CD8-positive, alpha-beta memory T cell (primary cell): ENCODE measurements at regions not wholly inside any gene's neighbourhood (a gene's known extent, or its start where the extent isn't known, plus 50 kb on each side); places are given as distances from the start of the nearest gene placed in this dataset.

ENCODE experiments used
- CTCF ChIA-PET: fragments of 350-600 bp; sonication (Branson Sonifier 250); formaldehyde crosslinking; loops from one replicate; lab custom pipeline; 2021; ENCODE audit warnings: antibody characterized with exemption; lab: Charles Lee
- POLR2A ChIA-PET: fragments of 350-600 bp; sonication (Branson Sonifier 250); formaldehyde crosslinking; loops from one replicate; lab custom pipeline; 2021; ENCODE audit warnings: antibody characterized with exemption; lab: Charles Lee
- DNase-seq, 5 donors: peaks; one replicate each; pipeline versions ENCODE4 v3.0.0 to v3.0.0-alpha.2; 2020 to 2022; ENCODE audit warnings: mixed read lengths in 1 of 5
- H3K27ac ChIP-seq: one replicate; pipeline ENCODE4 v1.7.0; 2013; ENCODE audit warnings: low read depth, mild to moderate bottlenecking, low read length, moderate library complexity
- H3K27me3 ChIP-seq: 2 replicates; pipeline ENCODE4 v1.7.0; 2013; ENCODE audit warnings: low read length, mild to moderate bottlenecking; ENCODE audit not compliant: insufficient read depth, poor library complexity, severe bottlenecking
- H3K36me3 ChIP-seq: 2 replicates; pipeline ENCODE4 v1.7.0; 2013; ENCODE audit warnings: mild to moderate bottlenecking, low read length, moderate library complexity; ENCODE audit not compliant: insufficient read depth
- H3K4me1 ChIP-seq: 2 replicates; pipeline ENCODE4 v1.7.0; 2013; ENCODE audit warnings: mild to moderate bottlenecking, low read length, moderate library complexity; ENCODE audit not compliant: insufficient read depth
- H3K4me3 ChIP-seq: 2 replicates; pipeline ENCODE4 v1.7.0; 2013; ENCODE audit warnings: mild to moderate bottlenecking, low read length
- H3K9me3 ChIP-seq: 2 replicates; pipeline ENCODE4 v1.7.0; 2013; ENCODE audit warnings: mild to moderate bottlenecking, low read length
- H3K27ac Mint-ChIP-seq, 8 donors: one replicate each; pipeline ENCODE4 v1.8.0; 2020 to 2021; ENCODE audit warnings: mixed read lengths in 8 of 8, mild to moderate bottlenecking in 6 of 8, inconsistent platforms in 3 of 8, moderate library complexity in 3 of 8
- H3K27me3 Mint-ChIP-seq, 2 donors: one replicate each; pipeline ENCODE4 v1.8.0; 2020 to 2021; ENCODE audit warnings: mixed read lengths in 2 of 2, mild to moderate bottlenecking in 1 of 2, moderate library complexity in 1 of 2
- H3K36me3 Mint-ChIP-seq, 3 donors: one replicate each; pipeline ENCODE4 v1.8.0; 2020 to 2021; ENCODE audit warnings: mixed read lengths in 3 of 3, inconsistent platforms in 1 of 3, mild to moderate bottlenecking in 1 of 3
- H3K4me1 Mint-ChIP-seq, 3 donors: one replicate each; pipeline ENCODE4 v1.8.0; 2020 to 2021; ENCODE audit warnings: mixed read lengths in 3 of 3, inconsistent platforms in 1 of 3, mild to moderate bottlenecking in 1 of 3
- H3K4me3 Mint-ChIP-seq, 7 donors: one replicate each; pipeline ENCODE4 v1.8.0; 2020 to 2021; ENCODE audit warnings: mixed read lengths in 7 of 7, mild to moderate bottlenecking in 6 of 7, moderate library complexity in 4 of 7, inconsistent platforms in 2 of 7
- H3K9me3 Mint-ChIP-seq, 5 donors: one replicate each; pipeline ENCODE4 v1.8.0; 2020 to 2022; ENCODE audit warnings: mixed read lengths in 5 of 5, mild to moderate bottlenecking in 3 of 5, moderate library complexity in 2 of 5, inconsistent platforms in 1 of 5

DNA sequence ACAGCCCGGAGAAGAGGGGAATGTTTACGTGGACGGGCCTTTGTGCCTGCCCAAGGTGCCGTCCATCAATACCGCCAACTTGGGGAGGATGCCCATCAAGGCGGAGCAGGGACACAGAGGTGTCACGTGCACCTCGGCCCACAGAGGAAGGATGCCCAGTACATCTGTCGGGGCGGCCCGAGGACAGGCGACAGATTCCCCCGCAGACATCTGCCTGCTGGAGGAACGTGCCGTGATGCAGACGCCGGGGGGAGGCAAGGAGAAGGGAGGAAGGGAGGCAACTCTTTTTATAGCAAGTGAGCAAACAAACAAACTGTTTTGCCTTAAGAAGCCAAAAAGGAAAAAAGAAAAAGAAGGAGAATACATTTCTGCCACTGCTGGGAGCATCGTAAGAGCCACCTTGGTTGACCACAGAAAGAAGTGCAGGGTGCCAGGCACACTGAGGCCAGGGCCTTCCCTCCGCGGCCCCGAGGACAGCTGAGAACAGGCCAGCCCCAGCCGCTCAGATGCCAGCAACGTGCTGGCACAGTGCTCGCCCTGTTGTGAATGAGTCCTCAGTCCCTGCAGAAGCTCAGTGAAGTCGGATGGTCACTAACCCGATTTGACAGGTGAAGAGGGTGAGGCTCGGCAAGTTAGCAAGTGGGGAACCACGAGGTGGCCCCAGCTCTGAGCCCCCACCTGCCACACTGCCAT is 146.4 kb downstream of the RBFOX3 start:
- no peak overlapping the region for H3K4me3 Mint-ChIP-seq
- ChIA-PET CTCF (no interaction called here), POLR2A (no interaction called here)
- no peaks in the 10 kb centered on the region for H3K4me1 Mint-ChIP-seq
- Histone ChIP-seq H3K4me3 (no peak overlapping the region), H3K27me3 (peaks cover 7% of the 10 kb centered on the region), H3K27ac (no peak overlapping the region), H3K9me3 (no peaks in the 10 kb centered on the region), H3K4me1 (no peaks in the 10 kb centered on the region), H3K36me3 (no peaks in the 10 kb centered on the region)
- H3K27me3 Mint-ChIP-seq: peaks cover 6 to 7% of the 10 kb centered on the region in 2 donors
- no peak overlapping the region for H3K27ac Mint-ChIP-seq
- no peak for DNase-seq
- H3K36me3 Mint-ChIP-seq: no peaks in the 10 kb centered on the region
- no peaks in the 10 kb centered on the region for H3K9me3 Mint-ChIP-seq

DNA sequence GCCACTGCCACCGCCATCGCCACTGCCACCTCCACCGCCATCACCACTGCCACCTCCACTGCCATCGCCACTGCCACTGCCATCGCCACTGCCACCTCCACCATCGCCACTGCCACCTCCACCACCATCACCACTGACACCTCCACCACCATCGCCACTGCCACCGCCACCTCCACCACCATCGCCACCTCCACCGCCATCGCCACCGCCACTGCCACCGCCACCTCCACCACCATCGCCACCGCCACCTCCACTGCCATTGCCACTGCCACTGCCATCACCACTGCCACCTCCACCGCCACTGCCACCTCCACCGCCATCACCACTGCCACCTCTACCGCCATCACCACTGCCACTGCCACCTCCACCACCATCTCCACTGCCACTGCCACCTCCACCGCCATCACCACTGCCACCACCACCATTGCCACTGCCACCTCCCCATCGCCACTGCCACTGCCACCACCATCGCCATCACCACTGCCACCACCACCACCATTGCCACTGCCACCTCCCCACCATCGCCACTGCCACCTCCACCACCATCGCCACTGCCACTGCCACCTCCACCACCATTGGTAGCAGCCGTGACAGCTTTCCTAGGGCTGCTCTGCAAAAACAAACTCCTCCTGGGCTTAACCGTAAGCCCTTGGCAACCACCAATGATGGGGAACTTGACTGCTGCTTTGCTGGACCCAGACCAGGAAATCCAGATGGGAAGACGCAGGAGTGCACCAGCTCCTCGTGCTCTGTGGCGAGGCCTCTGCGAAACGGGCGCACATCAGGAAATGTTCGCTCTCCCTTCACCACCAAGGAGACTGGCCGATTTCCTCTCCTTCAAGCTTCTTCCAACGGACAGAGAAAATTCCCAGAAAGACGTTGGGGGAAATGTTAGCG is 147.2 kb downstream of the RBFOX3 start:
- Mint-ChIP-seq H3K9me3 (no peaks in the 10 kb centered on the region), H3K27ac (no peak overlapping the region), H3K36me3 (no peaks in the 10 kb centered on the region), H3K4me3 (no peak overlapping the region), H3K4me1 (no peaks in the 10 kb centered on the region), H3K27me3 (peaks cover 6 to 7% of the 10 kb centered on the region in 2 donors)
- Histone ChIP-seq H3K27ac (no peak overlapping the region), H3K9me3 (no peaks in the 10 kb centered on the region), H3K36me3 (no peaks in the 10 kb centered on the region), H3K4me1 (no peaks in the 10 kb centered on the region), H3K4me3 (no peak overlapping the region), H3K27me3 (peaks cover 7% of the 10 kb centered on the region)
- no peak for DNase-seq
- ChIA-PET POLR2A (no interaction called here), CTCF (no interaction called here)

DNA sequence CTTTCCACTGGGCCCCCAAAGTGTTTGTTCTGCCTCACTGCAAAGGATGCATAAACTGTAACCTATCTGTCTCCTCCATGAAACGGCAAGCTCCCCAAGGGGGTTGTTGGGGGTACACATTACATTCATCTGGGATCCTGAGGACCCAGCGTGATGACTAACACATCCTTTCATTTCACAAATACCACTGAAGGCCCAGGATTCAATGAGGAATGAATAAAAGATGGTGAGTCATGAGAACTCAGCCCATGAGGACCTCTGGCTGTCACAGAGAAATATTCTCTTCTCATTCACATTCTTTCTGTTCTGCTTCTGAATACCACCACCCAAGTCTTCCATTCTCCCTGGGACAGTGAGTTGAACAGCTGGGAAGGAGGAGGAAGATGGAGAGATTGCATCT is 149.8 kb downstream of the RBFOX3 start:
- no peak overlapping the region for H3K27ac ChIP-seq
- CTCF ChIA-PET: no interaction called here
- Mint-ChIP-seq H3K4me1 (no peaks in the 10 kb centered on the region), H3K27me3 (peaks cover 10 to 11% of the 10 kb centered on the region in 2 donors), H3K9me3 (no peaks in the 10 kb centered on the region), H3K27ac (no peak overlapping the region), H3K4me3 (no peak overlapping the region), H3K36me3 (no peaks in the 10 kb centered on the region)
- no peak overlapping the region for H3K4me3 ChIP-seq
- POLR2A ChIA-PET: no interaction called here
- no peaks in the 10 kb centered on the region for H3K27me3 ChIP-seq
- no peak for DNase-seq
- H3K9me3 ChIP-seq: no peaks in the 10 kb centered on the region
- no peaks in the 10 kb centered on the region for H3K36me3 ChIP-seq
- no peaks in the 10 kb centered on the region for H3K4me1 ChIP-seq

GRCh38 chr17:79459846-79460245 is 151.0 kb downstream of the RBFOX3 start:
- Histone ChIP-seq H3K4me1 (no peaks in the 10 kb centered on the region), H3K36me3 (no peaks in the 10 kb centered on the region), H3K27ac (no peak overlapping the region), H3K9me3 (no peaks in the 10 kb centered on the region), H3K4me3 (no peak overlapping the region), H3K27me3 (no peaks in the 10 kb centered on the region)
- Mint-ChIP-seq H3K4me1 (no peaks in the 10 kb centered on the region), H3K27ac (no peak overlapping the region), H3K9me3 (peaks cover 0 to 2% (median 0%) of the 10 kb centered on the region in 5 donors), H3K36me3 (no peaks in the 10 kb centered on the region), H3K4me3 (no peak overlapping the region), H3K27me3 (peaks cover 11 to 16% of the 10 kb centered on the region in 2 donors)
- DNase-seq: no peak
- CTCF ChIA-PET: no interaction called here
- POLR2A ChIA-PET: no interaction called here

- POLR2A ChIA-PET: no interaction called here
- Mint-ChIP-seq H3K9me3 (peaks cover 0 to 2% (median 0%) of the 10 kb centered on the region in 5 donors), H3K4me1 (no peaks in the 10 kb centered on the region), H3K27ac (no peak overlapping the region), H3K4me3 (no peak overlapping the region), H3K27me3 (peaks cover 13 to 20% of the 10 kb centered on the region in 2 donors), H3K36me3 (no peaks in the 10 kb centered on the region)
- CTCF ChIA-PET: no interaction called here
- H3K9me3 ChIP-seq: no peaks in the 10 kb centered on the region
- H3K27me3 ChIP-seq: no peaks in the 10 kb centered on the region
- H3K4me3 ChIP-seq: no peak overlapping the region
- H3K36me3 ChIP-seq: no peaks in the 10 kb centered on the region
- DNase-seq: no peak
- H3K27ac ChIP-seq: no peak overlapping the region
- H3K4me1 ChIP-seq: no peaks in the 10 kb centered on the region
Observed at GRCh38 chr17:79459003-79459655, 151.7 kb downstream of the RBFOX3 start.

- CTCF ChIA-PET: no interaction called here
- POLR2A ChIA-PET: no interaction called here
- no peaks in the 10 kb centered on the region for H3K9me3 ChIP-seq
- H3K36me3 ChIP-seq: no peaks in the 10 kb centered on the region
- H3K36me3 Mint-ChIP-seq: no peaks in the 10 kb centered on the region
- H3K27me3 Mint-ChIP-seq: peaks cover 13 to 26% of the 10 kb centered on the region in 2 donors
- H3K27ac Mint-ChIP-seq: no peak overlapping the region
- no peak for DNase-seq
- H3K27me3 ChIP-seq: no peaks in the 10 kb centered on the region
- no peak overlapping the region for H3K4me3 ChIP-seq
- H3K4me1 Mint-ChIP-seq: no peaks in the 10 kb centered on the region
- no peak overlapping the region for H3K27ac ChIP-seq
- no peaks in the 10 kb centered on the region for H3K4me1 ChIP-seq
- H3K4me3 Mint-ChIP-seq: no peak overlapping the region
- peaks cover 0 to 2% (median 0%) of the 10 kb centered on the region in 5 donors for H3K9me3 Mint-ChIP-seq
Observed at GRCh38 chr17:79458356-79458755, 152.5 kb downstream of the RBFOX3 start.

DNA sequence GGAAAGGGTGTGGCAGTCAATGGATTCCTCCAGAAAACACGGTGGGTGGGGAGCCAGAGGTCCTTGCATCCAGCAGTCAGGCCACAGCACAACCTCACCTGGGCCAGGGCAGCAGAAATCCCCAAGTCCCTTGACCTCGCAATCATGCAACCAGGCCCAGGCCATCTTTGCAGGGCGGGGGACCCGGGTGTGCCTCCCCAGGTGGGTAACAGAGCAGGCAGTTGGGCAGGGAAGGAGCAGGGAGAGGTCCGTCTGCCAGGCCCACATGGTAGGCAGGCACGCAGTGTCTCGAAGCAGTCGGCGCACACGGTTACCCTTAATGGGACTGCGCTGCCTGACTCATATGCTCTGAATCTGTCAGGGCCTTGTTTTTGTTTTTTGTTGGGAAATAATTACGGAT is 153.0 kb downstream of the RBFOX3 start:
- Mint-ChIP-seq H3K9me3 (peaks cover 0 to 2% (median 0%) of the 10 kb centered on the region in 5 donors), H3K27me3 (peaks cover 13 to 26% of the 10 kb centered on the region in 2 donors), H3K4me1 (no peaks in the 10 kb centered on the region), H3K4me3 (no peak overlapping the region), H3K36me3 (no peaks in the 10 kb centered on the region), H3K27ac (no peak overlapping the region)
- Histone ChIP-seq H3K36me3 (no peaks in the 10 kb centered on the region), H3K27ac (no peak overlapping the region), H3K4me1 (no peaks in the 10 kb centered on the region), H3K4me3 (no peak overlapping the region), H3K27me3 (no peaks in the 10 kb centered on the region), H3K9me3 (no peaks in the 10 kb centered on the region)
- CTCF ChIA-PET: no interaction called here
- DNase-seq: no peak
- POLR2A ChIA-PET: no interaction called here

- H3K27me3 Mint-ChIP-seq: peaks cover 13 to 28% of the 10 kb centered on the region in 2 donors
- POLR2A ChIA-PET: no interaction called here
Observed at GRCh38 chr17:79457376-79457775, 153.5 kb downstream of the RBFOX3 start.

More at GRCh38 chr17:79457376-79457775, 153.5 kb downstream of the RBFOX3 start:
- Histone ChIP-seq H3K27me3 (no peaks in the 10 kb centered on the region), H3K36me3 (no peaks in the 10 kb centered on the region), H3K9me3 (no peaks in the 10 kb centered on the region), H3K4me3 (no peak overlapping the region), H3K4me1 (no peaks in the 10 kb centered on the region), H3K27ac (no peak overlapping the region)
- peaks cover 0 to 2% (median 0%) of the 10 kb centered on the region in 5 donors for H3K9me3 Mint-ChIP-seq
- CTCF ChIA-PET: no interaction called here
- H3K36me3 Mint-ChIP-seq: no peaks in the 10 kb centered on the region
- DNase-seq: no peak
- H3K4me1 Mint-ChIP-seq: no peaks in the 10 kb centered on the region
- H3K27ac Mint-ChIP-seq: no peak overlapping the region
- no peak overlapping the region for H3K4me3 Mint-ChIP-seq
